Adrenal gland (tissue), 9 donors: ENCODE measurements at regions not wholly inside any gene's neighbourhood (a gene's known extent, or its start where the extent isn't known, plus 50 kb on each side); places are given as distances from the start of the nearest gene placed in this dataset.

Experiments
- DNase-seq, 7 donors: peaks; one replicate each; pipeline ENCODE4 v3.0.0-alpha.2; 2019 to 2020
- H3K27ac ChIP-seq, 5 donors: fragments of 200-600 bp; sonication (generic) in 4 of 5; 1 replicate in 3 of 5; 2 replicates in 2 of 5; pipeline versions ENCODE4 v1.5.1 to v1.8.0; 2016 to 2020; ENCODE audit warnings: mild to moderate bottlenecking in 1 of 5
- H3K27me3 ChIP-seq: fragments of 200-600 bp; 2 replicates; pipeline ENCODE4 v1.8.0; 2021
- H3K36me3 ChIP-seq, 2 donors: fragments of 200-600 bp; replicated peaks in 1 of 2; 1 replicate in 1 of 2; 2 replicates in 1 of 2; pipeline versions ENCODE4 v1.5.1 to v1.8.0; 2018 to 2022
- H3K4me1 ChIP-seq, 2 donors: fragments of 200-600 bp; replicated peaks in 1 of 2; 1 replicate in 1 of 2; 2 replicates in 1 of 2; pipeline versions ENCODE4 v1.5.1 to v1.8.0; 2018 to 2021
- H3K4me3 ChIP-seq, 4 donors: fragments of 200-600 bp; sonication (generic) in 3 of 4; one replicate each; pipeline ENCODE4 v1.5.1; 2016 to 2018
- H3K9me3 ChIP-seq, 3 donors: fragments of 200-600 bp; sonication (generic) in 1 of 3; replicated peaks in 1 of 3; 1 replicate in 2 of 3; 2 replicates in 1 of 3; pipeline versions ENCODE4 v1.5.1 to v1.8.0; 2016 to 2021
- POLR2A ChIP-seq, 2 donors: fragments of 450-650 bp; IDR thresholded peaks; one replicate each; pipeline ENCODE4 v1.6.1; 2017; ENCODE audit warnings: antibody characterized with exemption in 2 of 2, mild to moderate bottlenecking in 2 of 2, moderate library complexity in 1 of 2
- whole genome bisulfite sequencing, 4 donors: extraction: QIAGEN DNeasy Blood & Tissue Kit in 2 of 4; methylation state at CpG; one replicate each; pipeline versions ENCODE4 v1.1.5 to v1.1.7; 2013 to 2017; 5-methylcytosine and 5-hydroxymethylcytosine counted together
- intact Hi-C, 2 donors: fragments of 100-400 bp; cut with DNase I; formaldehyde crosslinking; loops; one replicate each; pipeline versions ENCODE4 v1.14.1 to v1.15.0; 2022 to 2023
- TF ChIP-seq, protein P1 (sequence below), 6 experiments: fragments of 450-650 bp in 4 of 6; fragments of 200-600 bp in 2 of 6; sonication (generic) in 1 of 6; IDR thresholded peaks; 1 replicate in 5 of 6; 2 replicates in 1 of 6; pipeline versions ENCODE4 v1.5.1 to v1.8.0; 2016 to 2021; ENCODE audit warnings: antibody characterized with exemption in 6 of 6, mild to moderate bottlenecking in 2 of 6, moderate library complexity in 1 of 6
- donor health status: healthy with polysubstance abuse.
- donor health status: Bipolar disorder and iron deficiency.
- donor health status: DM: yes; HTN: yes; CAD: no.
- donor health status: DM: no; HTN: no; CAD: no.
- donor health status: DM: no; HTN: no; CAD: no.

DNA sequence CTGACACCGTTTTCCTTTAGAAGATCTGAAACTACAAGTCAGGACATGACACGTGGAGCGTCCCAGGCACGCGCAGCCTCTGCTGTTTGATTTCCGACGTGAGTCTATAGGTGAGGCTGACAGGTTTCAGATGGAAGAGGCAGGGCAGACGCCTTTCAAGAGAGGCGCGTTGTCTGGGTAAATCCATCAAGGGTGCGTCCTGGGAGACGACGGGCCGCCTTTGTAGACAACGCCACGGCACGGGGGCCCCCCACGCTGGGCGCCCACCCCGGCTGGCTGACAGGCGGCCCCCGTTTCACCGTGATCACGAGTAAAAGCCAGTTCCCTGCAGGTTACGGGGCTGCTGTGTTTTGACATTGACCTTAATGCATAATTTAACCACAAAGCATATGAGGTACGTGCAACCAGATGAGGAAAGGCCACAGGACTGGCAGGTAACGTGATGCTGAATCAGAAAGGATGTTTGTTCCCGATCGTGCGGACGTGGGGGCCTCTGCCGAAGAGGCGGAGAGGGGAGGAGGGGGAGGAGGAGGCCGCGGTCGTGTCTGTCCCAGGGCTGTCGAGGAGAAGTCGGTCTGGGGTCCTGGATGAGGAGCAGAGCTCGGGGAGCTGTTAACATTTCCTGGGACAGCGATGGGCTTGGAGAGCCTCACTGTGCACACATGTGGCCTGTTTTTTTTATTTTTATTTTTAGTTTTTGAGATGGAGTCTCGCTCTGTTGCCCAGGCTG, 51.1 kb upstream of the PPP2R3B start:
- Histone ChIP-seq H3K4me3 (no peak overlapping the region), H3K36me3 (no peaks in the 10 kb centered on the region), H3K4me1 (no peaks in the 10 kb centered on the region), H3K27ac (no peak overlapping the region), H3K27me3 (peaks cover 9% of the 10 kb centered on the region), H3K9me3 (no peaks in the 10 kb centered on the region)
- intact Hi-C loops, result no loop called here
- no peak for DNase-seq
- 28 to 37% (median 32%) methylated on average over 36 to 41 of the region's 41 CpGs for WGBS, 4 donors
- TF ChIP-seq POLR2A (IDR thresholded peaks at IDR 0.05), result no peak

DNA sequence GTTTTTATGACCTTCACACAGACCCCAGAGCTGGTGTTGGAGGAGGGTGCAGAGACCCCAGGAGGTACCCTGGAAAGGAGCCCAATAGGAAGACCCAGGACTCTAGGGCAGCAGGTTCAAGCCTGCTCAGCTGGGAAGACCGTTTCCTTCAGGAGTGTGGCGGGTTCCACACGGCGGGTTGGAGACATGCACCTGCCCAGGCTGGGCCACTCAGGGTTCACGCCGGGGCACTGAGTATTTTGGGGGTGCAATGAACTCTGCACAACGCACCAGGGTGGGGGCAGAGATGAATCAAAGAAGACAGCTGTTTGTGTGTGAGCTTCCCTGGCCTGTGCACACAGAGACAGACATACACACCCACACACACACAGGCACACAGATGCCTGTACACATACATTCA, 52.5 kb upstream of the PPP2R3B start:
- no peak overlapping the region for H3K4me3 ChIP-seq
- H3K9me3 ChIP-seq, result no peaks in the 10 kb centered on the region
- WGBS, 4 donors, result 85 to 93% (median 91%) methylated on average over 5 to 7 of the region's 7 CpGs; no CpG with 5 or more reads in 1 of the 4 donors
- no peak for DNase-seq
- TF ChIP-seq, protein P1, sequence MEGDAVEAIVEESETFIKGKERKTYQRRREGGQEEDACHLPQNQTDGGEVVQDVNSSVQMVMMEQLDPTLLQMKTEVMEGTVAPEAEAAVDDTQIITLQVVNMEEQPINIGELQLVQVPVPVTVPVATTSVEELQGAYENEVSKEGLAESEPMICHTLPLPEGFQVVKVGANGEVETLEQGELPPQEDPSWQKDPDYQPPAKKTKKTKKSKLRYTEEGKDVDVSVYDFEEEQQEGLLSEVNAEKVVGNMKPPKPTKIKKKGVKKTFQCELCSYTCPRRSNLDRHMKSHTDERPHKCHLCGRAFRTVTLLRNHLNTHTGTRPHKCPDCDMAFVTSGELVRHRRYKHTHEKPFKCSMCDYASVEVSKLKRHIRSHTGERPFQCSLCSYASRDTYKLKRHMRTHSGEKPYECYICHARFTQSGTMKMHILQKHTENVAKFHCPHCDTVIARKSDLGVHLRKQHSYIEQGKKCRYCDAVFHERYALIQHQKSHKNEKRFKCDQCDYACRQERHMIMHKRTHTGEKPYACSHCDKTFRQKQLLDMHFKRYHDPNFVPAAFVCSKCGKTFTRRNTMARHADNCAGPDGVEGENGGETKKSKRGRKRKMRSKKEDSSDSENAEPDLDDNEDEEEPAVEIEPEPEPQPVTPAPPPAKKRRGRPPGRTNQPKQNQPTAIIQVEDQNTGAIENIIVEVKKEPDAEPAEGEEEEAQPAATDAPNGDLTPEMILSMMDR (IDR thresholded peaks at IDR 0.05), result no peak
- TF ChIP-seq POLR2A (IDR thresholded peaks at IDR 0.05), result no peak
- no peaks in the 10 kb centered on the region for H3K4me1 ChIP-seq
- intact Hi-C loops, result no loop called here
- H3K27ac ChIP-seq, result no peak overlapping the region
- H3K36me3 ChIP-seq, result no peaks in the 10 kb centered on the region
- peaks cover 9% of the 10 kb centered on the region for H3K27me3 ChIP-seq

DNA sequence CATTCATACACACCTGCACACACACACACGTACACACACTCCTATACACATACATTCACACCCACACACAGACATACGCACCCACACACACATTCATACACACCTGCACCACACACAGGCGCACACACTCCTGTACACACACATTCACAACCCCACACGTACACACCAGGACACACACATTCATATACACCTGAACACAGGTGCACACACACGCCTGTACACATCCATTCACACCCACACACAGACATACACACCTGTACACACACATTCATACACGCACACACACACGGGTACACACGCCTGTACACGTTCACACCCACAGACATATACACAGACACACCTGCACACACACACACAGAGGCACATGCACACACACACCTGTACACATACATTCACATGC, 53.0 kb upstream of the PPP2R3B start:
- Histone ChIP-seq H3K27ac (no peak overlapping the region), H3K36me3 (no peaks in the 10 kb centered on the region), H3K27me3 (peaks cover 9% of the 10 kb centered on the region), H3K9me3 (no peaks in the 10 kb centered on the region), H3K4me3 (no peak overlapping the region), H3K4me1 (no peaks in the 10 kb centered on the region)
- DNase-seq, result no peak
- TF ChIP-seq, protein P1 (IDR thresholded peaks at IDR 0.05), result no peak
- no peak for TF ChIP-seq POLR2A (IDR thresholded peaks at IDR 0.05)
- intact Hi-C loops, result no loop called here
- WGBS, 4 donors, result 89 to 90% (median 90%) methylated on average over 9 of the region's 9 CpGs; no CpG with 5 or more reads in 1 of the 4 donors

DNA sequence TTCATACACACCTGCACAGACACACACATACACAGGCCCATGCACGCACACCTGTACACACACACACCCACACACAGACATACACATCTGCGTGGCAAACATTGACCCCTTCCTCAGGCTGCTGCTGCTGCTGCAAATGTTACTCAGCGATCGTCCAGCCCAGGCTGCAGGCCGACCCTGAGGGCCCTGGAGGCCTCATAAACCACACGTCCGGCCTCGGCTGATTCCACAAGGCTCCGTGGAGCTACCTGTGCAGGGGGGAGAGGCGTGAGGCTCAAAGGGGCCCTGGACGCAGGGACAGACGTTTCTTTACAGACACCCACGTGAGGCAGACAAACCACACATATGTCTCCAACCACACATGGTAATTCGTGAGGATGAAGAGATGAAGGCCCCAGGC, 53.9 kb upstream of the PPP2R3B start:
- Histone ChIP-seq H3K4me3 (no peak overlapping the region), H3K36me3 (no peaks in the 10 kb centered on the region), H3K4me1 (no peaks in the 10 kb centered on the region), H3K27me3 (peaks cover 9% of the 10 kb centered on the region), H3K27ac (no peak overlapping the region), H3K9me3 (no peaks in the 10 kb centered on the region)
- WGBS, 4 donors, result 74 to 87% (median 80%) methylated on average over 9 to 14 of the region's 14 CpGs
- TF ChIP-seq, protein P1 (IDR thresholded peaks at IDR 0.05), result no peak
- no peak for TF ChIP-seq POLR2A (IDR thresholded peaks at IDR 0.05)
- no peak for DNase-seq
- intact Hi-C loops, result no loop called here
